DMS79 treated with DMSO at 0.1 percent for 48 hours (cell line): ENCODE measurements at regions not wholly inside any gene's neighbourhood (a gene's known extent, or its start where the extent isn't known, plus 50 kb on each side); places are given as distances from the start of the nearest gene placed in this dataset.
"Not testable (repeated sequence)": the region's sequence is repeated elsewhere in the genome, so short reads cannot be mapped to it uniquely, and the experiment has no call there.

Experiments used
- DNase-seq: peaks from one replicate; lab custom pipeline; 2025; lab: John Stamatoyannopoulos, UW

- no peak for DNase-seq
These were observed 1615.3 kb downstream of the PCDH18 start for GRCh38 chr4:135917011-135917410.

GRCh38 chr4:135900956-135901355 lies 1631.3 kb downstream of the PCDH18 start:
- no peak for DNase-seq

GRCh38 chr4:135864304-135864703 lies 1662.7 kb upstream of the PABPC4L start:
- DNase-seq = not testable (repeated sequence)

GRCh38 chr4:135840781-135841180 lies 1639.2 kb upstream of the PABPC4L start:
- DNase-seq = no peak

- no peak for DNase-seq
These were observed 1638.1 kb upstream of the PABPC4L start for GRCh38 chr4:135839712-135840111.

DNA sequence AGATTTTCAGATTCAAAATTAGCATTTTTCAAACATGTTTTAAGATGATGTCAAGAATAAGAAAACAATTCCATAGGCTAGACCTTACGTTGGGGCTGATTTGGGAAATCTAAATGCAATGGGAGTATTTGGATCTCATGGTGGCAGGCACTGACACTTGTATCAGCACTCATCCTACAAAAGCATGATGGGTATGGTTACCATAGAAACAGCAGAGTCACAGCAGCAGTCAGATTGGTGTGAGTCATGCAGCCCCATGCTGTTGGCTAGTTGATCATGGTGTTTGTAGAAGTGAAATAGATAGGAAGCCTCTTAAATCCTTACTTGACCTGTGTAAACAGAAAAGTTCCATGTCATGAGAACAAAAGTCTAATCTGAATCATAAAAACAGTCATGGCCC lies 1637.3 kb upstream of the PABPC4L start:
- no peak for DNase-seq

DNA sequence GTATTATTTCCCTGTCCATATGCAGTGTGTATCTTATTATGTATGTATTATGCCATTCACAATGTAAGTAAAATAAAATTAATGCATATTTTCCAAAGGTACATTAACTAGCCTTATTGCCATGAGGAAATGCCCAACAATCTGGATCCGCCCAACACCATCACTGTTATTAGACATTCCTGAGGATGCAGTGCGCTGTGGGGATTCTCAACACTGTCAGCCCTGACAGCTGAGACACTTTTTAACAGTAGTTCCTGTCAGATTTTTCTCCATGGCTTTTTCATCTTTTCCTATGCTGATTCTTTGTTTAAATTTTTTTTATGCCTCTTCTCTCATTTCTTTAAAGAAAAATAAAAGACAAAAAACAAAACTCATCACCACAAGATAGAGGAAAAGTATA lies 1632.9 kb upstream of the PABPC4L start:
- no peak for DNase-seq

DNA sequence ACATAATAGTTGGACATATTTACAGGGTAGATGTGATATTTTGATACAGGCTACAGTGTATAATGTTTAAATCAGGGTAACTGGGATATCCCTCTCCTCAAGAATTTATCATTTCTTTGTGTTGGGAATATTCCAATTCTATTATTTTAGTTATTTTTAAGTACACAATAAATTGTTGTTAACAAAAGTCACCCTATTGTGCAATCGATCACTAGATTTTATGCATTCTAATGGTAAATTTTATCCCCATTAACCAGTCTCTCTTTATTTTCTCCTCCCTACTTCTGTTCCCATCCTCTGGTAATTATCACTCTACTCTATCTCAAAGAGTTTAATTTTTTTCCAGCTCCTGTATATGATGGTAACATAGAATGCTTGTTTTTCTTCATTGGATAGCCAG lies 1631.9 kb upstream of the PABPC4L start:
- no peak for DNase-seq

- no peak for DNase-seq
These were observed 1623.2 kb upstream of the PABPC4L start for GRCh38 chr4:135824759-135825296.

DNA sequence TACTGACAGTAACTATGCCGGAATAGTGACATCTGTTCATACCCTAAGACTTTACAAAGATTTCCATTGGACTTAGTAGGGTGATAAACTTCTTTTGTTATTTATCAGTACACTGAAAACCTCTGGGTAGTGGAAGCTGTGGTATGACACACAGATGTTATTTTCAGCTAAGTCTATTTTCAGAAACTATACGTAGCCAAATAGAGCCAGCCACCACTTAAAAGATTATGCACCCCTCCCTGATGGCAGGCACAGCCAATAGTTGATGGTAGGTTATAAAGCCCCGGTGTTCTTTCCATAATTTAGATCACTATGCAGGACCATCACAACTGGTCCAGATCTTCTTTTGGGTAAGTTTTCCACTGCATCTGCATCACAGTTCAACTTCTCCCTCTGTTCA lies 1603.2 kb upstream of the PABPC4L start:
- no peak for DNase-seq

- no peak for DNase-seq
These were observed 1575.8 kb upstream of the PABPC4L start for GRCh38 chr4:135777361-135777760.

- no peak for DNase-seq
These were observed 1574.3 kb upstream of the PABPC4L start for GRCh38 chr4:135775909-135776308.

GRCh38 chr4:135770505-135770904 lies 1568.9 kb upstream of the PABPC4L start:
- DNase-seq = no peak

DNA sequence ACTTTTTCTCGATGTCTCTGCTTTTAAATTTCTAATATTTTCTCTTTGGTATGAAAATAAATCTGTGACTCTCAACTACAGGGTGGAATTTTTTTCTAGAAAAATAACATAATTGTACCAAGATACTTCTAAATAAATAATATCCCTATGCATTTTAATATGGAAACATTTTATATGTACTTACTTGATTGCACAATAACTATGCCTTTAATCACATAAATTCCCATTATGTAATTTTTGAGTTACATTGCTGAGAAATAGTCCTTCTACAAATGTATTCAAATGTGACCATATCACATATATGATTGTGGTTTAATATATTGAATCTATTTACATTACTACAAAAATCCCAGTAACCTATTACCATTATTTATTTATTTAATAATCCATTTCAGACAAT lies 1543.3 kb upstream of the PABPC4L start:
- no peak for DNase-seq

- no peak for DNase-seq
These were observed 1540.0 kb upstream of the PABPC4L start for GRCh38 chr4:135741583-135741982.

DNA sequence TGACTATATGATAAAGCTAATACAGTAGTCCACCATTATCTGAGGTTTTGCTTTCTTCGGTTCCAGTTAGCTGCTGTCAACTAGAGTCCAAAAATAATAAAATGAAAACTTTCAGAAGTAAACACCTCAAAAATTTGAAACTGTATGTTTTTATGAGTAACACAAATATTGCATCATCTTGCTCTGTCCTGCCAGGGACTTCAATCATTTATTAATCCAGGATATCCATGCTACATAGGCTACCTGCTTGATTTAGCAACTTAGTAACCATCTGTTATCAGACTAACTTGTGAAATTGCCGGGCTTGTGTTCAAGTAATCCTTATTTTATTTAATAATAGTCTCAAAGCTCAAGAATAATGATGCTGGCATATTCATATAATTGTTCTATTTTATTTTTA lies 1537.8 kb upstream of the PABPC4L start:
- DNase-seq = no peak

- no peak for DNase-seq
These were observed 1533.9 kb upstream of the PABPC4L start for GRCh38 chr4:135735512-135735911.

DNA sequence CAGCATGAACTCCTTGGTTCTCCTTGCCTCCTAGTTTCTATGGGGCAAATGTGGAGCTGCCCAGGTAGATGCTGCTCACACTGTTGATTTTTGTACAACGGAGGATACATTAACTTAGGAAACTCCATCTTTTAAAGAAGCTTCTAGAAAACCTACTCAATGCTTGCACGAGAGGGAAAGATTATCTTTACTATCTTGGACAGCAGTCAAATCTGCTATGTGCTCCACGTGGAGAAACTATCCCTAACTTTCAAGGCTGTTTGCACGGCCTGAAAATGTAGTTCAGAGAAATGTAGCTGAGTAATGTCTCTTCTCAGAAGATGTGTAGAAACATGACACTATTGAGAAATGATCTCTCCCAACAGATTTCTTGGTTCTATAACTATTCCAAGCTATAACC lies 1530.9 kb upstream of the PABPC4L start:
- no peak for DNase-seq

DNA sequence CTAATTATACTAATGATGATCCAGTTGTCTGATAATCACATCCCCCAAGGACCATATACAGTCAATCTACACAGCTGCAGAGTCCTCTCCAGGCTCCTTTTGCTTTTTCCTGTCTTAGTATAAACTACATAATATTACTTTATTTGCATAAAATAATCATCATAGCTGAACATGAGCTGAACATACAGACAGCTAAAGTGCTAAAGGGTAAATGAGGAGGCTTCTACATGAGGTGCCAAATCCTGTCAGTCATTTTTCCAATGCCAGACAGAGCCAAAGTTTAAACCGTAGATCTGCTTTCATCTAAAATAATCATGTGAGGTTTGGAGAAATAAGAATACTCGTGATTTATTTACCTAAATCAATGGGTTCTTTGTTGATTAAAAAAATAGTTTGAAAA lies 1530.1 kb upstream of the PABPC4L start:
- DNase-seq = no peak

- no peak for DNase-seq
These were observed 1522.8 kb upstream of the PABPC4L start for GRCh38 chr4:135724421-135724820.

DNA sequence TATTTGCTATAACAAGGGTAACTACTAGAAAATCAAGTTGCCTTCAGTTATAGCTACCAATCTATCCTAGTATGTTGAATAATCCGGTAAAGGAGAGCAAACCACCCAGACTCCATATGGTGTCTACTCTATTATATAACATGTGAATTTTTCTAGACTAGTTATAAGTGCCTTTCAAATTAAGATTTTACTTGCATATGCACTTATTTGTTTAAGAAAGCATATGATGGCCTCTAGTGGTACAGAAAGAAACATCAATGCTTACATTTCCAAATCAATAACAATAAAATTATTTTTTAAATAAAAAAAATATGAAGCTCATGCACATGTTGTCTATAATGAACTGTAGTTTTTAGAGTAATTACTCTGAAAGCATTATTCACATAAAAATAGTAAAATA lies 1516.4 kb upstream of the PABPC4L start:
- DNase-seq = no peak

- DNase-seq = no peak
These were observed 1503.8 kb upstream of the PABPC4L start for GRCh38 chr4:135705343-135705742.

GRCh38 chr4:135694066-135694465 lies 1492.5 kb upstream of the PABPC4L start:
- DNase-seq = no peak

DNA sequence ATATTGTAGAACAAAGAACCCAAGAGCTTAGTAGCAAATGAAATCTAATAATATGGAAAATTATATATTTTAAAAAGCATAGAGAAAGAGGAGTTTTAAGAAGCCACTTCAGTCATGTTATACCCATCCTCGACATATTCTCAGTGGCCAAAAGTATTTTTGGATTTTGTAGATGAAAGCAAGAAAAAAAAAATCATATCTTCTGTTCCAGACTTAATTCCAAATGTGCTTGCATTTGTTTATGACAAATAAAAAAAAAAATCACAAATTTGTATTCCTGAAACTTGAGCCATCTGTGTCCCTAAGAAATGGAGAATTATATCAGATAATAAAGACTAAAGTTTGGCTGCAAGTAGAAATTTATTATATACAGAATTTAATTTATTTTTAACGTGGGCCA lies 1482.4 kb upstream of the PABPC4L start:
- DNase-seq = no peak

GRCh38 chr4:135672202-135672601 lies 1470.6 kb upstream of the PABPC4L start:
- DNase-seq = no peak
